ENCODE measurements at regions not wholly inside any gene's neighbourhood (a gene's known extent, or its start where the extent isn't known, plus 50 kb on each side); places are given as distances from the start of the nearest gene placed in this dataset.

- TF ChIP-seq CREBL2 (CRISPR knock-in tag; IDR thresholded peaks at IDR 0.05; ENCODE audit: borderline replicate concordance) (no peak), DNMT3B (CRISPR knock-in tag; conservative IDR thresholded peaks at IDR 0.05) (0 out of 2 replicates have a peak, but pooled peaks have one; percentile 42), ZNF792 (CRISPR knock-in tag; IDR thresholded peaks at IDR 0.05) (no peak), ZFP62 (CRISPR knock-in tag; IDR thresholded peaks at IDR 0.05) (no peak), SKI (IDR thresholded peaks at IDR 0.05; ENCODE audit: partially characterized antibody) (no peak), ZNF367 (CRISPR knock-in tag; IDR thresholded peaks at IDR 0.05; ENCODE audit: borderline replicate concordance) (no peak), SAFB2 (CRISPR knock-in tag; IDR thresholded peaks at IDR 0.05; ENCODE audit: borderline replicate concordance, low read depth) (no peak), ZNF143 (CRISPR knock-in tag; IDR thresholded peaks at IDR 0.05) (no peak), ZNF703 (CRISPR knock-in tag; IDR thresholded peaks at IDR 0.05; ENCODE audit: borderline replicate concordance) (no peak), ZNF709 (CRISPR knock-in tag; IDR thresholded peaks at IDR 0.05) (no peak), ZBTB33 (CRISPR knock-in tag; IDR thresholded peaks at IDR 0.05) (0 out of 2 replicates have a peak, but pooled peaks have one; percentile 57), SOX13 (IDR thresholded peaks at IDR 0.05) (no peak), SOX13 (CRISPR knock-in tag; conservative IDR thresholded peaks at IDR 0.05 in 1 of 2, IDR thresholded peaks at IDR 0.05 in 1 of 2) (peak in 1 of 2 experiments; percentile 30; a peak in 1 of 4 replicates), FOSL1 (CRISPR knock-in tag; IDR thresholded peaks at IDR 0.05; ENCODE audit: borderline replicate concordance) (no peak), HHEX (CRISPR knock-in tag; IDR thresholded peaks at IDR 0.05) (no peak), SP140L (CRISPR knock-in tag; IDR thresholded peaks at IDR 0.05; ENCODE audit: borderline replicate concordance) (no peak), ZFP91 (CRISPR knock-in tag; IDR thresholded peaks at IDR 0.05; ENCODE audit: borderline replicate concordance) (no peak), NFKBIZ (CRISPR knock-in tag; IDR thresholded peaks at IDR 0.05) (no peak), ZNF496 (CRISPR knock-in tag; IDR thresholded peaks at IDR 0.05; ENCODE audit: insufficient replicate concordance) (no peak), JARID2 (CRISPR knock-in tag; IDR thresholded peaks at IDR 0.05; ENCODE audit: insufficient replicate concordance) (no peak), HNF4G (IDR thresholded peaks at IDR 0.05; ENCODE audit: borderline replicate concordance, low read depth, low read length) (peak; percentile 72), HNF4G (CRISPR knock-in tag; IDR thresholded peaks at IDR 0.05; ENCODE audit: borderline replicate concordance, low read depth) (no peak)
- TF ChIP-seq, protein P1, sequence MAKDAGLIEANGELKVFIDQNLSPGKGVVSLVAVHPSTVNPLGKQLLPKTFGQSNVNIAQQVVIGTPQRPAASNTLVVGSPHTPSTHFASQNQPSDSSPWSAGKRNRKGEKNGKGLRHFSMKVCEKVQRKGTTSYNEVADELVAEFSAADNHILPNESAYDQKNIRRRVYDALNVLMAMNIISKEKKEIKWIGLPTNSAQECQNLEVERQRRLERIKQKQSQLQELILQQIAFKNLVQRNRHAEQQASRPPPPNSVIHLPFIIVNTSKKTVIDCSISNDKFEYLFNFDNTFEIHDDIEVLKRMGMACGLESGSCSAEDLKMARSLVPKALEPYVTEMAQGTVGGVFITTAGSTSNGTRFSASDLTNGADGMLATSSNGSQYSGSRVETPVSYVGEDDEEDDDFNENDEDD (CRISPR knock-in tag; IDR thresholded peaks at IDR 0.05; ENCODE audit: borderline replicate concordance): no peak
- TF ChIP-seq, protein P2, sequence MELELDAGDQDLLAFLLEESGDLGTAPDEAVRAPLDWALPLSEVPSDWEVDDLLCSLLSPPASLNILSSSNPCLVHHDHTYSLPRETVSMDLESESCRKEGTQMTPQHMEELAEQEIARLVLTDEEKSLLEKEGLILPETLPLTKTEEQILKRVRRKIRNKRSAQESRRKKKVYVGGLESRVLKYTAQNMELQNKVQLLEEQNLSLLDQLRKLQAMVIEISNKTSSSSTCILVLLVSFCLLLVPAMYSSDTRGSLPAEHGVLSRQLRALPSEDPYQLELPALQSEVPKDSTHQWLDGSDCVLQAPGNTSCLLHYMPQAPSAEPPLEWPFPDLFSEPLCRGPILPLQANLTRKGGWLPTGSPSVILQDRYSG (CRISPR knock-in tag; IDR thresholded peaks at IDR 0.05): no peak
Measured at GRCh38 chr2:237025090-237025865, 60.4 kb upstream of the COPS8 start (continued).

Measured in HepG2 (cell line).